CD4-positive, alpha-beta T cell (primary cell): ENCODE measurements at regions not wholly inside any gene's neighbourhood (a gene's known extent, or its start where the extent isn't known, plus 50 kb on each side); places are given as distances from the start of the nearest gene placed in this dataset.

Experiments used
- ATAC-seq: fragments of 200-7000 bp; cut with Tn5 transposase; one replicate; pipeline ENCODE4 v1.10.0; 2022; ENCODE audit warnings: mild to moderate bottlenecking; ENCODE audit not compliant: poor library complexity
- CTCF ChIA-PET: fragments of 350-600 bp; sonication (Branson Sonifier 250); formaldehyde crosslinking; loops from one replicate; lab custom pipeline; 2021; ENCODE audit warnings: antibody characterized with exemption, inconsistent platforms; lab: Charles Lee
- POLR2A ChIA-PET: fragments of 350-600 bp; sonication (Branson Sonifier 250); formaldehyde crosslinking; loops from one replicate; lab custom pipeline; 2021; ENCODE audit warnings: antibody characterized with exemption, inconsistent platforms; lab: Charles Lee
- DNase-seq, 14 experiments: peaks; one replicate each; pipeline ENCODE4 v3.0.0-alpha.2; 2013 to 2020; ENCODE audit warnings: mixed read lengths in 2 of 14
- H3K27ac ChIP-seq, 2 donors: one replicate each; pipeline versions ENCODE4 v1.5.1 to v1.7.0; 2013; ENCODE audit warnings: low read length in 2 of 2, low read depth in 1 of 2, mild to moderate bottlenecking in 1 of 2
- H3K27me3 ChIP-seq, 2 experiments: 1 replicate in 1 of 2; 2 replicates in 1 of 2; pipeline versions ENCODE4 v1.6.1 to v1.7.0; 2013; ENCODE audit warnings: low read length in 2 of 2, control low read depth in 1 of 2, mild to moderate bottlenecking in 1 of 2, moderate library complexity in 1 of 2; ENCODE audit not compliant: insufficient read depth in 2 of 2, control insufficient read depth in 1 of 2
- H3K36me3 ChIP-seq: one replicate; pipeline ENCODE4 v1.6.1; 2013; ENCODE audit warnings: low read length, control low read depth; ENCODE audit not compliant: insufficient read depth
- H3K4me1 ChIP-seq: one replicate; pipeline ENCODE4 v1.6.1; 2013; ENCODE audit warnings: low read length, control low read depth; ENCODE audit not compliant: insufficient read depth
- H3K4me3 ChIP-seq: one replicate; pipeline ENCODE4 v1.5.1; 2013; ENCODE audit warnings: mild to moderate bottlenecking, low read length, moderate library complexity
- H3K9me3 ChIP-seq, 2 experiments: 1 replicate in 1 of 2; 2 replicates in 1 of 2; pipeline versions ENCODE4 v1.6.1 to v1.7.0; 2013; ENCODE audit warnings: low read length in 2 of 2, mild to moderate bottlenecking in 2 of 2, control low read depth in 1 of 2, moderate library complexity in 1 of 2; ENCODE audit not compliant: control insufficient read depth in 1 of 2, insufficient read depth in 1 of 2
- H3K27ac Mint-ChIP-seq: one replicate; pipeline ENCODE4 v1.8.0; 2020; ENCODE audit warnings: mixed read lengths
- H3K27me3 Mint-ChIP-seq: one replicate; pipeline ENCODE4 v1.8.0; 2021; ENCODE audit warnings: mixed read lengths
- H3K36me3 Mint-ChIP-seq: one replicate; pipeline ENCODE4 v1.8.0; 2021; ENCODE audit warnings: low read depth, mixed read lengths
- H3K4me1 Mint-ChIP-seq: one replicate; pipeline ENCODE4 v1.8.0; 2021; ENCODE audit warnings: low read depth, mixed read lengths
- H3K4me3 Mint-ChIP-seq: one replicate; pipeline ENCODE4 v1.8.0; 2020; ENCODE audit warnings: mild to moderate bottlenecking, mixed read lengths
- H3K9me3 Mint-ChIP-seq: one replicate; pipeline ENCODE4 v1.8.0; 2020; ENCODE audit warnings: mixed read lengths
- intact Hi-C, 2 experiments: fragments of 100-400 bp; cut with DNase I in 1 of 2; cut with micrococcal nuclease in 1 of 2; formaldehyde crosslinking; loops; one replicate each; pipeline versions ENCODE4 v1.15.1 to v1.9.0; 2023 to 2025; cut with DNase I, micrococcal nuclease
- TF ChIP-seq, protein P1 (sequence below): fragments of 200-600 bp; IDR thresholded peaks from one replicate; pipeline ENCODE4 v1.8.0; 2022; ENCODE audit warnings: antibody characterized with exemption, mild to moderate bottlenecking

- H3K36me3 Mint-ChIP-seq, result no peaks in the 10 kb centered on the region
- intact Hi-C loops, result no loop called here
- no peak overlapping the region for H3K27ac ChIP-seq
- peaks cover 21% of the 10 kb centered on the region for H3K9me3 Mint-ChIP-seq
- no peaks in the 10 kb centered on the region for H3K4me1 Mint-ChIP-seq
- H3K27ac Mint-ChIP-seq, result no peak overlapping the region
- ATAC-seq (no peak), DNase-seq (no peak)
- no peak overlapping the region for H3K4me3 Mint-ChIP-seq
- CTCF ChIA-PET, result no interaction called here
- POLR2A ChIA-PET, result no interaction called here
- no peaks in the 10 kb centered on the region for H3K4me1 ChIP-seq
- no peaks in the 10 kb centered on the region for H3K27me3 ChIP-seq
- TF ChIP-seq, protein P1, sequence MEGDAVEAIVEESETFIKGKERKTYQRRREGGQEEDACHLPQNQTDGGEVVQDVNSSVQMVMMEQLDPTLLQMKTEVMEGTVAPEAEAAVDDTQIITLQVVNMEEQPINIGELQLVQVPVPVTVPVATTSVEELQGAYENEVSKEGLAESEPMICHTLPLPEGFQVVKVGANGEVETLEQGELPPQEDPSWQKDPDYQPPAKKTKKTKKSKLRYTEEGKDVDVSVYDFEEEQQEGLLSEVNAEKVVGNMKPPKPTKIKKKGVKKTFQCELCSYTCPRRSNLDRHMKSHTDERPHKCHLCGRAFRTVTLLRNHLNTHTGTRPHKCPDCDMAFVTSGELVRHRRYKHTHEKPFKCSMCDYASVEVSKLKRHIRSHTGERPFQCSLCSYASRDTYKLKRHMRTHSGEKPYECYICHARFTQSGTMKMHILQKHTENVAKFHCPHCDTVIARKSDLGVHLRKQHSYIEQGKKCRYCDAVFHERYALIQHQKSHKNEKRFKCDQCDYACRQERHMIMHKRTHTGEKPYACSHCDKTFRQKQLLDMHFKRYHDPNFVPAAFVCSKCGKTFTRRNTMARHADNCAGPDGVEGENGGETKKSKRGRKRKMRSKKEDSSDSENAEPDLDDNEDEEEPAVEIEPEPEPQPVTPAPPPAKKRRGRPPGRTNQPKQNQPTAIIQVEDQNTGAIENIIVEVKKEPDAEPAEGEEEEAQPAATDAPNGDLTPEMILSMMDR, result no peak
- no peaks in the 10 kb centered on the region for H3K27me3 Mint-ChIP-seq
- no peaks in the 10 kb centered on the region for H3K36me3 ChIP-seq
- peaks cover 0 to 7% of the 10 kb centered on the region in 2 experiments for H3K9me3 ChIP-seq
- H3K4me3 ChIP-seq, result no peak overlapping the region
Observed at GRCh38 chr13:55394470-55394869, 1746.2 kb upstream of the PRR20A start.

DNA sequence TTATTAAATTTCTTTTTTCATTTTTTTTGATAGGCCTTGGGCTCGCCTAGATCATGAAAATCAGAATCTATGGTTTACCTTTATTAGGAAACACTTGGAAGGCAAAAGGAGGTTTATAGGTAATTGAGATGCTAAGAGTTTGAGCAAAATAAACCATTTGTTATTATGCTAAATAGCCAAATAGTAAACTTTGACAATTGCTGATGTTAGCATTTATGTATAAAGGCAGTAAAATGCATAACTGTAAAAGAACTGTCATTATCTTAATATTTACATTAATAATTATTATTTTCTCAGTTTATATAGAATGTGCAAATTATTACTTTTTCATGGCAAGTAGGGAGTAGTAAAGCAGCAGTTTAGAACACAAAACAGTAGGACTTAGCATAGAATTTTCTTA lies 1737.8 kb upstream of the PRR20A start:
- Mint-ChIP-seq H3K4me3 (no peak overlapping the region), H3K4me1 (no peaks in the 10 kb centered on the region), H3K27ac (no peak overlapping the region), H3K36me3 (no peaks in the 10 kb centered on the region), H3K9me3 (peaks cover 8% of the 10 kb centered on the region), H3K27me3 (no peaks in the 10 kb centered on the region)
- no peaks in the 10 kb centered on the region for H3K27me3 ChIP-seq
- H3K27ac ChIP-seq, result no peak overlapping the region
- H3K9me3 ChIP-seq, result peaks cover 3% of the 10 kb centered on the region in 2 experiments
- H3K4me3 ChIP-seq, result no peak overlapping the region
- CTCF ChIA-PET, result no interaction called here
- ATAC-seq (no peak), DNase-seq (no peak)
- H3K36me3 ChIP-seq, result no peaks in the 10 kb centered on the region
- intact Hi-C loops, result no loop called here
- POLR2A ChIA-PET, result no interaction called here
- TF ChIP-seq, protein P1, result no peak
- no peaks in the 10 kb centered on the region for H3K4me1 ChIP-seq

GRCh38 chr13:55403887-55404487 lies 1736.7 kb upstream of the PRR20A start:
- no peak for ATAC-seq
- no peak overlapping the region for H3K4me3 Mint-ChIP-seq
- Histone ChIP-seq H3K27me3 (no peaks in the 10 kb centered on the region), H3K4me3 (no peak overlapping the region), H3K4me1 (no peaks in the 10 kb centered on the region), H3K36me3 (no peaks in the 10 kb centered on the region), H3K27ac (no peak overlapping the region), H3K9me3 (peaks cover 3% of the 10 kb centered on the region in 2 experiments)
- H3K27me3 Mint-ChIP-seq, result no peaks in the 10 kb centered on the region
- no peak overlapping the region for H3K27ac Mint-ChIP-seq
- intact Hi-C loops, result no loop called here
- TF ChIP-seq, protein P1, result no peak
- DNase-seq, result no peak
- ChIA-PET CTCF (no interaction called here), POLR2A (no interaction called here)
- H3K4me1 Mint-ChIP-seq, result no peaks in the 10 kb centered on the region
- peaks cover 6% of the 10 kb centered on the region for H3K9me3 Mint-ChIP-seq
- H3K36me3 Mint-ChIP-seq, result no peaks in the 10 kb centered on the region
